ENCODE measurements at regions not wholly inside any gene's neighbourhood (a gene's known extent, or its start where the extent isn't known, plus 50 kb on each side); places are given as distances from the start of the nearest gene placed in this dataset.
A peak's percentile ranks its signal among the peaks of the same experiment; 100 is the strongest.
"Not testable (repeated sequence)": the region's sequence is repeated elsewhere in the genome, so short reads cannot be mapped to it uniquely, and the experiment has no call there.

- no peak for DNase-seq
Measured at GRCh38 chr7:153942036-153942435, 110.2 kb upstream of the DPP6 start.

GRCh38 chr7:153943457-153943856 is 108.7 kb upstream of the DPP6 start:
- DNase-seq, result peak; percentile 56

DNA sequence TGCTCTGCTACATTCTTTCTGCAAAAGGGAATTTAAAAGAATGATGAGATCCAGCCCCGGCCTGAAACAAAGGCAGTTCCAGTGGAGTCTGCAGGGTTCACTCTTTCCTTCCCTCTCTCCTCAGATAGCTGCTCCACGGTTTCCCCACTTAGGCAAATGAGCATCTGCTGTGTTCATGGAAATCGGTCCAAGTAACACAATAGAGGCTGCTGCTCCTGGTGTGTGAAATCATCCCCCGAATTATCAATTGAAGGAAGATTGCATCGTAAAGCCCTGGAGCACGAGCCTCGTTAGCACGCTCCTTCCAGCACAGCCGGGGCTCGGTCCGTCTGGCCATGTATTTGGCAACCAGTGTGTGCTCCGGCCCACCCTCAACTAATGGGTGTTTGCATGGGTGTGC is 108.3 kb upstream of the DPP6 start:
- DNase-seq, result no peak

GRCh38 chr7:153948060-153948459 is 104.1 kb upstream of the DPP6 start:
- no peak for DNase-seq

GRCh38 chr7:153951316-153951715 is 100.9 kb upstream of the DPP6 start:
- no peak for DNase-seq

- DNase-seq, result no peak
Measured at GRCh38 chr7:153954477-153954876, 97.7 kb upstream of the DPP6 start.

DNA sequence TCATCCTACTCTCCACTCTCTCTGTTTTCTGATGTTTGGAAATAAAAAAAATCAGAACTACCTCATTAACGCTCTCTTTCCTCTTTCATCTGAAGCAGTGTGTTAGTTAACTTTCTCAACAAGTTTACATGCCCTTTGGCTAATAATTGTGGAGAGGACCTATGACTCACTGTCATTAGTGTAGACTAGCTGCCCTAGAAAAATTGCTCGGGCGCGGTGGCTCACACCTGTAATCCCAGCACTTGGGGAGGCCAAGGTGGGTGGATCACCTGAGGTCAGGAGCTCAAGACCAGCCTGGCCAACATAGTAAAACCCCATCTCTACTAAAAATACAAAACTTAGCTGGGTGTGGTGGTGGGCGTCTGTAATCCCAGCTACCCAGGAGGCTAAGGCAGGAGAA is 94.5 kb upstream of the DPP6 start:
- DNase-seq, result not testable (repeated sequence)

GRCh38 chr7:153958381-153958780 is 93.8 kb upstream of the DPP6 start:
- not testable (repeated sequence) for DNase-seq

GRCh38 chr7:153958789-153959188 is 93.4 kb upstream of the DPP6 start:
- DNase-seq, result not testable (repeated sequence)

DNA sequence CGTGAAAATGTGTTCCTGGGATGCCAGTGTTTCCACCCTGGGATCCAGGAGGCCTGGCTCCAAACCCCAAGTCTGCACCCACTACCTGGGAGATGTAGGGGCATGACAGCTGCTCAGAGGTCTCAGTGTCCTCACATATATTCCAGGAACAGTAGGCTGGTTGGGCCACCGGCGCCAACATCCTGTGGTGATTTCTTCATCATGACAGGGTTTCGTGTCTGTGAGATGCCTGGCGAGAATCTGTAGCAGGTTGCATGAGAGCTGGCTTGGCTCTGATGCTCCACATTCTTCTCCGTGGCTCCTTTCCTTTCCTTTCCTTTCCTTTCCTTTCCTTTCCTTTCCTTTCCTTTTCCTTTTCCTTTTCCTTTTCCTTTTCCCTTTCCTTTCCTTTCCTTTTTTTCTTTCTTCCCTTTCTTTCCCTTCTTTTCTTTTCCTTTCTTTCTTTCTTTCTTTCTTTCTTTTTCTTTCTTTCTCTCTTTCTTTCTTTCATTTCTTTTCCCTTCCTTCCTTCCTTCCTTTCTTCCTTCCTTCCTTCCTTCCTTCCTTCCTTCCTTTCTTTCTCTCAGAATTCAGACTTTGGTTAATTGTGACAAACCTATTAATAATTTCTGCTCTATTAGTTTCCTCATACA is 87.6 kb upstream of the DPP6 start:
- not testable (repeated sequence) for DNase-seq

- DNase-seq, result not testable (repeated sequence)
Measured at GRCh38 chr7:153969016-153969415, 83.2 kb upstream of the DPP6 start.

GRCh38 chr7:153974603-153975002 is 77.6 kb upstream of the DPP6 start:
- not testable (repeated sequence) for DNase-seq

DNA sequence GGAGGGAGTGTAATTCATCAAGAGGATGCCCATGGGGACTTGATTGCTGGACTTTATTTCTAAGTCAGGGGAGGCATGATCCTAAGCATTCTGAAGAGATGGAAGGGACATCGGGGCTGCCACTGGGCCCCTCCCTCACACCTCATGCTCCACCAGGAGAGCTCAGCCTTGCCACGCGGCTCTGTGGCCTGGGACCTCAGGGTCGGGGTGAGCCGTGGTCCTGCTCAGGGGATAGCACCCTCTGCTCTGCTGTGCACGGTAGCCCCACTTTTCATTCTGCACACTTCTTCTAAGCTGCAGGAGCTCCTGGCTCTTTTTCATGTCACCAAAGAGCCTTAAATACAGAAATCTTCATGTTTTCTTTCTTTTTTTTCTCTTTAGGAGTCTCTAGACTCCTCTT is 75.5 kb upstream of the DPP6 start:
- DNase-seq, result not testable (repeated sequence)

DNA sequence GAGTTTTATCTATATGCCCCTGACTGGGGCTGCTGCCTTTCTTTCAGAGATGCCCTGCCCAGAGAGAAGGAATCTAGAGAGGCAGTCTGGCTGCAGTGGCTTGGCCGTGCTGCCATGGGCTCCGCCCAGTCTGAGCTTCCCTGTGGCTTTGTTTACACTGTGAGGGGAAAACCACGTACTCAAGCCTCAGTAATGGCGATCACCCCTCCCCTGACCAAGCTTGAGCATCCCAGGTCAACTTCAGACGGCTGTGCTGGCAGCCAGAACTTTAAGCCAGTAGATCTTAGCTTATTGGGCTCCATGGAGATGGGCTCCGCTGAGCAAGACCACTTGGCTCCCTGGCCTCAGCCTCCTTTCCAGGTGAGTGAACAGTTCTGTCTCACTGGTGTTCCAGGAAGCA is 69.0 kb upstream of the DPP6 start:
- not testable (repeated sequence) for DNase-seq

DNA sequence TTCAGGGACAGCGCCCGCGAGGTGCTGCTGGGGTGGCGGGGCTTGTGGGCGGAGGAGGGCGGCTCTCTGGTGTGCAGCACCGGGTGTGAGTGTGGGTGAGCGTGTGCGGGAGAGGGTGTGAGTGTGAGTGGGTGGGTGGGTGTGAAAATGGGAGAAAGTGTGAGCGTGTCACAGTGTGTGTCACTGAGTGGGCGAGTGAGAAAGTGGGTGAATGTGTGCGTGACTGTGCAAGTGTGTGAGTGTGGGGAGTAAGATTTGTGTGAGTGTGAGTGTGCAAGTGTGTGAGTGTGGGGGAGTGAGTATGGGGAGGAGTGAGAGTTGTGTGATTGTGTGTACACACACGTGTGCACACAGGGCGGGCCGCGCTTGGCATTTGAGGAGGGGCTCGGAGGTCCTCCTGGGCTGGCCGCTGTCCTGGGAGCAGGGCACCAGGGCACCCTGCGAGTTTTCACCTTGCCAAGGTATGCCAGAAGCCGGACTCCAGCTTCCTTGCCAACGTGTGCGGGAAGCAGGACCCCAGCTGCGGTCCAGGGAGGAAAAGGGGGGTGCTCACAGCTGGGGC is 63.1 kb upstream of the DPP6 start:
- DNase-seq, result not testable (repeated sequence)

DNA sequence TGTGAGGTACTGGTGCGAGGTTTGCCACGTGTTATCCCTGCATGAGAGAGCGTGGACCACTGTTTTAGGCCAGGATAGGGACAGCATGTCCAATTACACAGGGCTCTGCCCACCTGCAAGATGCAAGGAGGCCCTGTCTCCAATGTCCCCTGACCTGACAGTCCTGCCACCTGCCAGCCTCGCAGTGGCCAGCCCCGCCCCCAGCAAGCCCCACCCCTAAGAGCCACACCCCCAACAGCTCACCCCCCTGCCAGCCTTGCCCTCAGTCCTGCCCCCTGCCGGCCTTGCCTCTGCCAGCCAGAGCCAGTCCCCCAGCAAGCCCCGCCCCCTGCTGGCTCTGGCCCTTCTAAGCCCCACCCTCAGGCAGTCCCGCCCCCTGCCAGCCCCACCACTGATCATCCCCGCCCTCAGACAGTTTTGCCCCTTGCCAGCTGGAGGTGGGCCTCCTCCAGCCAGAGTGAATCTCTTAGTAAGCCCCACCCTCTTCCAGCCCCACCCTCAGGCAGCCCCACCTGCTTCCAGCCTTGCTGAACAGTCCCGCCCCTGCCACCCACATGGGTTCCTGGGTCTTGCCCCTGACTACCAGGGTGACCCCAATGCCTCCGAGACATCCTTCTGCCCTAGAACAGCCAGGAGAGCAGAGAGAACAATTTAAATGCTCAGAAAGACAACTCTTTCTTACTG is 62.3 kb upstream of the DPP6 start:
- DNase-seq, result not testable (repeated sequence)

- DNase-seq, result not testable (repeated sequence)
Measured at GRCh38 chr7:153991471-153991870, 60.7 kb upstream of the DPP6 start.

DNA sequence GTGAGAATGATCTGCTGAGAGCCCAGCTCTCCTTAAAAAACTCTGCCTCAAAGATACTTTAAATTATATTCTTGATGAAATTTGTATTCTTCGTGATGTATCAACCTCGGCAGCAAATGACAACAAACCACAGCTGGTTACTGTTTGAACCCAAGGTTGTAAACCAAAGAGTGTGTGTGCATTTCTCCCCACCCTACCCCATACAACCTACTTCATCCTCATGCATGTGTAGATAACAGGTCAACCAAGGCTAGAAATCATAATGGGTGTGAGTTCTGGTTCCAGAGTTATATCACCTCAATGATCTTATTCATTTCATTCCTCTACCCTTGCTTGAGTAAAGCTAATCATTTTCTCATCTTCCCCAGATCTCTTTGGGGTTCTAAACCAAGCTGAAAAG is 58.8 kb upstream of the DPP6 start:
- not testable (repeated sequence) for DNase-seq

DNA sequence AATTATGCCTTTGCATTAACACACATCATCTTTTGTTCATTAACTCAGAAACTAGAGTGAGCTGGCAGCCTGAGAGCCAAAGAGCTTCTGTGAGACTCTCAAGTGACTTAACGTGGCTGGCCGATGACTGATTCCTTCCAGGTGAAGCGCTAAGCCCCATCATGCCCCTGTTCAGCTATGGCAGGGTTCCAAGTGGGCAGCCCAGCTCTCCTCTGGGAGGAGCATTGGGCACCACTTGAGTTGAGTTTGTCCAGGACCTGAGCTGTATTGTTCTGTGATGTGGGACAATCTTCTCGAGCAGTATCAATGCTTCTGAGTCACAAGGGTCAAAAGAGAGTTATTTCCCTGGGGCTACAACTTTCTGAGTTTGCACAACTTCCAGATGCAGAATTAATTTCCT is 53.3 kb upstream of the DPP6 start:
- DNase-seq, result not testable (repeated sequence)

All from left kidney (tissue), 1 donor.